ENCODE measurements at regions not wholly inside any gene's neighbourhood (a gene's known extent, or its start where the extent isn't known, plus 50 kb on each side); places are given as distances from the start of the nearest gene placed in this dataset.

- no peak for TF ChIP-seq CTCF (conservative IDR thresholded peaks at IDR 0.05; ENCODE audit: low read depth, low read length)
- no peak overlapping the region for H3K4me3 ChIP-seq (ENCODE audit: low read depth, low read length)
- DNase-seq (ENCODE audit: low read depth), result peak; percentile 17
Observed at GRCh38 chr6:91185072-91185471, 598.2 kb upstream of the MAP3K7 start.

GRCh38 chr6:91181416-91181815 is 594.5 kb upstream of the MAP3K7 start:
- DNase-seq (ENCODE audit: low read depth), result no peak
- no peak overlapping the region for H3K4me3 ChIP-seq (ENCODE audit: low read depth, low read length)

GRCh38 chr6:91173651-91174050 is 586.8 kb upstream of the MAP3K7 start:
- no peak for TF ChIP-seq CTCF (conservative IDR thresholded peaks at IDR 0.05; ENCODE audit: low read depth, low read length)
- DNase-seq (ENCODE audit: low read depth), result no peak
- no peak overlapping the region for H3K4me3 ChIP-seq (ENCODE audit: low read depth, low read length)

More at GRCh38 chr6:91181416-91181815, 594.5 kb upstream of the MAP3K7 start:
- TF ChIP-seq CTCF (conservative IDR thresholded peaks at IDR 0.05; ENCODE audit: low read depth, low read length), result no peak

- no peak for TF ChIP-seq CTCF (conservative IDR thresholded peaks at IDR 0.05; ENCODE audit: low read depth, low read length)
- no peak overlapping the region for H3K4me3 ChIP-seq (ENCODE audit: low read depth, low read length)
- DNase-seq (ENCODE audit: low read depth), result no peak
Observed at GRCh38 chr6:91173186-91173585, 586.3 kb upstream of the MAP3K7 start.

- TF ChIP-seq CTCF (conservative IDR thresholded peaks at IDR 0.05; ENCODE audit: low read depth, low read length), result no peak
- no peak overlapping the region for H3K4me3 ChIP-seq (ENCODE audit: low read depth, low read length)
- no peak for DNase-seq (ENCODE audit: low read depth)
Observed at GRCh38 chr6:91171754-91172462, 585.0 kb upstream of the MAP3K7 start.

GRCh38 chr6:91167846-91168245 is 581.0 kb upstream of the MAP3K7 start:
- peak; percentile 19 for DNase-seq (ENCODE audit: low read depth)
- H3K4me3 ChIP-seq (ENCODE audit: low read depth, low read length), result no peak overlapping the region
- peak; percentile 56 for TF ChIP-seq CTCF (conservative IDR thresholded peaks at IDR 0.05; ENCODE audit: low read depth, low read length)
